IPS-NIHi11 (cell line): ENCODE measurements at regions not wholly inside any gene's neighbourhood (a gene's known extent, or its start where the extent isn't known, plus 50 kb on each side); places are given as distances from the start of the nearest gene placed in this dataset.
A peak's percentile ranks its signal among the peaks of the same experiment; 100 is the strongest.

Source experiments
- DNase-seq: peaks from one replicate; pipeline ENCODE4 v3.0.0; 2012; ENCODE audit warnings: mixed read lengths, low spot score

GRCh38 chr1:238191170-238191569 is 300.4 kb upstream of the ZP4 start:
- no peak for DNase-seq

- no peak for DNase-seq
These were observed 296.8 kb upstream of the ZP4 start for GRCh38 chr1:238187575-238187949.

- no peak for DNase-seq
These were observed 296.3 kb upstream of the ZP4 start for GRCh38 chr1:238186887-238187574.

- DNase-seq = peak; percentile 43
These were observed 287.4 kb upstream of the ZP4 start for GRCh38 chr1:238177960-238178645.

GRCh38 chr1:238177351-238177750 is 286.6 kb upstream of the ZP4 start:
- no peak for DNase-seq

GRCh38 chr1:238176441-238176840 is 285.7 kb upstream of the ZP4 start:
- peak; percentile 22 for DNase-seq

- DNase-seq = no peak
These were observed 281.3 kb upstream of the ZP4 start for GRCh38 chr1:238171985-238172384.

- no peak for DNase-seq
These were observed 271.2 kb upstream of the ZP4 start for GRCh38 chr1:238161955-238162354.

- DNase-seq = no peak
These were observed 263.2 kb upstream of the ZP4 start for GRCh38 chr1:238153939-238154338.

- no peak for DNase-seq
These were observed 262.5 kb upstream of the ZP4 start for GRCh38 chr1:238153253-238153652.

- DNase-seq = no peak
These were observed 261.4 kb upstream of the ZP4 start for GRCh38 chr1:238152119-238152518.

- no peak for DNase-seq
These were observed 252.3 kb upstream of the ZP4 start for GRCh38 chr1:238143038-238143437.

- no peak for DNase-seq
These were observed 250.6 kb upstream of the ZP4 start for GRCh38 chr1:238141353-238141752.

GRCh38 chr1:238139713-238140112 is 249.0 kb upstream of the ZP4 start:
- DNase-seq = no peak

- no peak for DNase-seq
These were observed 247.4 kb upstream of the ZP4 start for GRCh38 chr1:238138059-238138626.

- DNase-seq = no peak
These were observed 245.3 kb upstream of the ZP4 start for GRCh38 chr1:238135708-238136664.

GRCh38 chr1:238129677-238130076 is 239.0 kb upstream of the ZP4 start:
- no peak for DNase-seq

GRCh38 chr1:238123201-238123600 is 232.5 kb upstream of the ZP4 start:
- DNase-seq = no peak

GRCh38 chr1:238119861-238120260 is 229.1 kb upstream of the ZP4 start:
- DNase-seq = no peak

- no peak for DNase-seq
These were observed 228.3 kb upstream of the ZP4 start for GRCh38 chr1:238119060-238119459.

- DNase-seq = no peak
These were observed 225.1 kb upstream of the ZP4 start for GRCh38 chr1:238115852-238116251.

GRCh38 chr1:238112952-238113621 is 222.4 kb upstream of the ZP4 start:
- no peak for DNase-seq
